K562 (cell line): ENCODE measurements at regions not wholly inside any gene's neighbourhood (a gene's known extent, or its start where the extent isn't known, plus 50 kb on each side); places are given as distances from the start of the nearest gene placed in this dataset.
"Not testable (repeated sequence)": the region's sequence is repeated elsewhere in the genome, so short reads cannot be mapped to it uniquely, and the experiment has no call there.

Experiments
- ATAC-seq: fragments of 200-7000 bp; cut with Tn5 transposase; 3 replicates; pipeline ENCODE4 v1.9.1; 2020; ENCODE audit warnings: moderate library complexity
- BruUV-seq: library from RNA; stranded (reverse); fragments of 400-500 nt; replicated peaks from 2 replicates; lab custom pipeline; 2021; lab: Mats Ljungman, UMichigan
- CTCF ChIA-PET: fragments of 300-600 bp; formaldehyde crosslinking; extraction: SDS; loops from one replicate; lab custom pipeline; 2021; ENCODE audit warnings: low intra/inter-chr PET ratio; lab: Yijun Ruan, JAX
- POLR2A ChIA-PET: fragments of 300-600, 350-650 bp; sonication (Branson Sonifier 250); formaldehyde crosslinking; extraction: SDS; loops from one replicate; lab custom pipeline; 2021; ENCODE audit warnings: antibody characterized with exemption, inconsistent platforms; lab: Yijun Ruan, JAX
- DNase-seq, 4 experiments: peaks; one replicate each; pipeline versions ENCODE4 v3.0.0 to v3.0.0-alpha.2; 2011 to 2018; ENCODE audit warnings: low spot score in 3 of 4, mixed read lengths in 3 of 4; ENCODE audit errors: extremely low read depth in 1 of 4
- FAIRE-seq: peaks from 2 replicates; lab custom pipeline; 2011; peaks lifted over from hg19 to GRCh38; lab: Jason Lieb, UNC
- H2AFZ ChIP-seq: 2 replicates; pipeline ENCODE4 v1.6.0; 2011; ENCODE audit warnings: low read depth, low read length, control low read depth, inconsistent platforms
- H3K27ac ChIP-seq: fragments of 200-600 bp; 3 replicates; pipeline ENCODE4 v1.8.0; 2011; ENCODE audit warnings: low read depth, mild to moderate bottlenecking, control low read depth, inconsistent platforms, low read length, moderate library complexity, mixed read lengths; ENCODE audit errors: extremely low read depth
- H3K27me3 ChIP-seq, 2 experiments: fragments of 300-600 bp in 1 of 2; 2 replicates in 1 of 2; 3 replicates in 1 of 2; pipeline versions ENCODE4 v1.6.0 to v1.8.0; 2011; ENCODE audit warnings: inconsistent platforms in 2 of 2, low read length in 2 of 2, mild to moderate bottlenecking in 1 of 2, mixed read lengths in 1 of 2, moderate library complexity in 1 of 2; ENCODE audit not compliant: control insufficient read depth in 2 of 2, insufficient read depth in 2 of 2
- H3K36me3 ChIP-seq: fragments of 300-600 bp; 3 replicates; pipeline ENCODE4 v1.8.0; 2011; ENCODE audit warnings: mild to moderate bottlenecking, low read length, inconsistent platforms; ENCODE audit not compliant: control insufficient read depth, insufficient read depth
- H3K4me1 ChIP-seq, 2 experiments: fragments of 200-600 bp in 1 of 2; replicated peaks in 1 of 2; 2 replicates in 1 of 2; 3 replicates in 1 of 2; pipeline versions ENCODE4 v1.5.1 to v1.8.0; 2011; ENCODE audit warnings: inconsistent platforms in 2 of 2, low read length in 2 of 2, mild to moderate bottlenecking in 1 of 2, mixed read lengths in 1 of 2, moderate library complexity in 1 of 2; ENCODE audit not compliant: control insufficient read depth in 2 of 2, insufficient read depth in 2 of 2
- H3K4me2 ChIP-seq: 2 replicates; pipeline ENCODE4 v1.6.1; 2011; ENCODE audit warnings: low read length, control low read depth, inconsistent platforms, mixed read lengths; ENCODE audit not compliant: insufficient read depth
- H3K4me3 ChIP-seq: fragments of 200-600 bp; sonication (generic), shearing (Covaris generic); 2 replicates; pipeline ENCODE4 v1.5.1; 2016; ENCODE audit warnings: control low read depth, inconsistent platforms
- H3K79me2 ChIP-seq: fragments of 200-600 bp; 3 replicates; pipeline ENCODE4 v1.8.0; 2011; ENCODE audit warnings: low read length, inconsistent platforms; ENCODE audit not compliant: control insufficient read depth, insufficient read depth
- H3K9ac ChIP-seq, 2 experiments: 2 replicates each; pipeline versions ENCODE4 v1.6.0 to v1.6.1; 2011; ENCODE audit warnings: low read depth in 2 of 2, low read length in 2 of 2, control low read depth in 1 of 2, inconsistent platforms in 1 of 2, mild to moderate bottlenecking in 1 of 2, mixed read lengths in 1 of 2; ENCODE audit not compliant: insufficient read depth in 1 of 2
- H3K9me1 ChIP-seq: one replicate; pipeline ENCODE4 v1.6.0; 2011; ENCODE audit warnings: inconsistent platforms, mild to moderate bottlenecking, low read length, moderate library complexity; ENCODE audit not compliant: control insufficient read depth, insufficient read depth
- H3K9me3 ChIP-seq: replicated peaks from 2 replicates; pipeline ENCODE4 v1.5.1; 2011; ENCODE audit warnings: low read depth, low read length, inconsistent platforms; ENCODE audit not compliant: control insufficient read depth, insufficient read depth
- H4K20me1 ChIP-seq: replicated peaks from 2 replicates; pipeline ENCODE4 v1.6.1; 2011; ENCODE audit warnings: low read length, inconsistent platforms, mixed read lengths; ENCODE audit not compliant: control insufficient read depth, insufficient read depth
- IRF9 ChIP-seq: fragments of 450-650 bp; IDR thresholded peaks from 2 replicates; pipeline ENCODE4 v1.6.1; 2016; ENCODE audit warnings: missing biosample characterization, missing genetic modification characterization
- MLLT1 ChIP-seq, 2 experiments: fragments of 450-650 bp; IDR thresholded peaks; 2 replicates each; pipeline ENCODE4 v1.6.1; 2016
- ZNF280A ChIP-seq: fragments of 450-650 bp; IDR thresholded peaks from 2 replicates; pipeline ENCODE4 v1.6.1; 2018; ENCODE audit warnings: mild to moderate bottlenecking, low read depth; ENCODE audit not compliant: partially characterized antibody
- WGBS: fragments of 100-300 bp; shearing (Covaris generic); methylation state at CpG from one replicate; pipeline ENCODE4 v1.1.6; 2016; ENCODE audit warnings: low coverage, mixed read lengths; ENCODE audit not compliant: insufficient coverage; ENCODE audit errors: missing lambda C conversion rate; 5-methylcytosine and 5-hydroxymethylcytosine counted together
- in situ Hi-C: fragments of 300-500 bp; cut with MboI; formaldehyde crosslinking; loops from 4 replicates; pipeline ENCODE4 v1.15.0; 2018; ENCODE audit warnings: inconsistent platforms, mixed read lengths
- intact Hi-C: fragments of 100-400 bp; cut with micrococcal nuclease; formaldehyde crosslinking; loops from 2 replicates; pipeline ENCODE4 v1.14.2; 2022

GRCh38 chr7:106567204-106568001, 93.6 kb downstream of the CCDC71L start:
- ChIA-PET CTCF (interaction anchor here (0.6 kb wide), 1 partner anchor 27 kb away, joined by 3 read pairs; no protein-coding TSS in a partner anchor), POLR2A (interaction anchor here (0.8 to 2.4 kb wide), 7 partner anchors 9 to 208 kb away, joined by 3 to 17 read pairs (median 8); no protein-coding TSS in a partner anchor)
- Histone ChIP-seq H2AFZ (peak overlapping the region; percentile 90), H3K9me3 (peaks cover 19% of the 10 kb centered on the region), H3K9ac (peak overlapping the region in 1 of 2 experiments; percentile 95; a peak in 2 of 4 replicates), H3K4me2 (peak overlapping the region; percentile 36), H3K27ac (peak overlapping the region; percentile 99), H3K4me1 (peaks cover 34 to 77% of the 10 kb centered on the region in 2 experiments)
- H3K36me3 ChIP-seq, FAIRE-seq, H3K9me1 ChIP-seq, ATAC-seq, H3K27me3 ChIP-seq, H4K20me1 ChIP-seq, BruUV-seq, DNase-seq, H3K4me3 ChIP-seq, H3K79me2 ChIP-seq: not testable (repeated sequence)
- intact Hi-C loops = loop anchor here (2.0 to 10.0 kb wide), 3 partner anchors 31 to 447 kb away; no protein-coding TSS in a partner anchor
- in situ Hi-C loops = loop anchor here (10.0 kb wide), 1 partner anchor 87 kb away; no protein-coding TSS in a partner anchor
- WGBS = 87% methylated on average over 15 of the region's 15 CpGs
- TF ChIP-seq ZNF280A (peak; percentile 25), IRF9 (peak; percentile 76), MLLT1 (IDR thresholded peaks at IDR 0.05) (peak in 1 of 2 experiments; percentile 91; a peak in 2 of 4 replicates)
